NCI-H1436 treated with DMSO at 0.1 percent for 48 hours (cell line): ENCODE measurements at regions not wholly inside any gene's neighbourhood (a gene's known extent, or its start where the extent isn't known, plus 50 kb on each side); places are given as distances from the start of the nearest gene placed in this dataset.

Experiments used
- DNase-seq: peaks from one replicate; lab custom pipeline; 2025; lab: John Stamatoyannopoulos, UW

GRCh38 chr7:17608114-17608833 lies 309.8 kb downstream of the AHR start:
- no peak for DNase-seq

- no peak for DNase-seq
These were observed 313.2 kb downstream of the AHR start for GRCh38 chr7:17611611-17612010.

- DNase-seq, result no peak
These were observed 315.0 kb downstream of the AHR start for GRCh38 chr7:17613338-17614041.

GRCh38 chr7:17617380-17617779 lies 318.9 kb downstream of the AHR start:
- no peak for DNase-seq

- DNase-seq, result no peak
These were observed 319.6 kb downstream of the AHR start for GRCh38 chr7:17617857-17618651.

- DNase-seq, result no peak
These were observed 320.2 kb downstream of the AHR start for GRCh38 chr7:17618652-17618974.

- DNase-seq, result no peak
These were observed 320.9 kb downstream of the AHR start for GRCh38 chr7:17619196-17619818.

- DNase-seq, result no peak
These were observed 319.7 kb downstream of the SNX13 start for GRCh38 chr7:17620566-17620965.

- DNase-seq, result no peak
These were observed 317.8 kb downstream of the SNX13 start for GRCh38 chr7:17622451-17622850.

- no peak for DNase-seq
These were observed 316.6 kb downstream of the SNX13 start for GRCh38 chr7:17623546-17624185.

GRCh38 chr7:17624379-17624778 lies 315.9 kb downstream of the SNX13 start:
- DNase-seq, result no peak

GRCh38 chr7:17625043-17625442 lies 315.3 kb downstream of the SNX13 start:
- DNase-seq, result no peak

GRCh38 chr7:17626235-17626634 lies 314.1 kb downstream of the SNX13 start:
- DNase-seq, result no peak

- no peak for DNase-seq
These were observed 309.2 kb downstream of the SNX13 start for GRCh38 chr7:17631061-17631460.

GRCh38 chr7:17632384-17632783 lies 307.9 kb downstream of the SNX13 start:
- no peak for DNase-seq

GRCh38 chr7:17633067-17633466 lies 307.2 kb downstream of the SNX13 start:
- DNase-seq, result no peak

- no peak for DNase-seq
These were observed 301.6 kb downstream of the SNX13 start for GRCh38 chr7:17638727-17639126.

- DNase-seq, result no peak
These were observed 299.4 kb downstream of the SNX13 start for GRCh38 chr7:17640730-17641377.

- DNase-seq, result no peak
These were observed 294.8 kb downstream of the SNX13 start for GRCh38 chr7:17645500-17645899.

- no peak for DNase-seq
These were observed 293.9 kb downstream of the SNX13 start for GRCh38 chr7:17646253-17646956.

- no peak for DNase-seq
These were observed 289.0 kb downstream of the SNX13 start for GRCh38 chr7:17651341-17651740.
